Stomach (tissue), 4 donors: ENCODE measurements at regions not wholly inside any gene's neighbourhood (a gene's known extent, or its start where the extent isn't known, plus 50 kb on each side); places are given as distances from the start of the nearest gene placed in this dataset.

ENCODE experiments used
- EP300 ChIP-seq: sonication (generic); formaldehyde crosslinking; IDR thresholded peaks from one replicate; pipeline ENCODE4 v1.6.1; 2017; ENCODE audit warnings: antibody characterized with exemption
- POLR2A ChIP-seq, 4 donors: fragments of 450-650 bp; IDR thresholded peaks; one replicate each; pipeline ENCODE4 v1.6.1; 2016; ENCODE audit warnings: antibody characterized with exemption in 4 of 4, control low read depth in 2 of 4, mild to moderate bottlenecking in 1 of 4, moderate library complexity in 1 of 4
- POLR2AphosphoS5 ChIP-seq, 3 donors: sonication (generic); formaldehyde crosslinking; IDR thresholded peaks; one replicate each; pipeline ENCODE4 v1.6.1; 2016; ENCODE audit warnings: antibody characterized with exemption in 3 of 3
- TF ChIP-seq, protein P1 (sequence below), 7 experiments: fragments of 450-650 bp in 4 of 7; fragments of 200-600 bp in 3 of 7; sonication (generic) in 3 of 7; IDR thresholded peaks; one replicate each; pipeline ENCODE4 v1.5.1; 2016 to 2019; ENCODE audit warnings: antibody characterized with exemption in 7 of 7, control low read depth in 2 of 7, mild to moderate bottlenecking in 1 of 7

DNA sequence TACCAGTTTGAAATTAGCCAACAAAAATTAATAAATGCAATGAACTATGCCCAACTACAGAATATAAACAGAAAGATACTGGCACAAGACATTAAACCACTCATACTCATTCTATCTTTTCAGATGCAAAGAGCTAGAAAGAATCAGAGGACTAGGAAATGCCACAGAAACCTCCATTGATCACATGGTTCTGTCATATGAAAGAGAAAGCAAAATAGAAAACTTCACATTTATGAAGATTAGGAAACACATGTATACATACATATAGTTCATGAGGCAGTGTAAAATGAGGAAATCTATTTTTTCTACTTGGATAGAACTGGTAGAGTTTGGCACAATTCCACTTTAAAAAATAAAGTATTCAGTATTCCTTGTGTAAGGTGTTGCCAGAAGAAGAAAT is 275.1 kb upstream of the PTGER4 start:
- TF ChIP-seq POLR2AphosphoS5 (IDR thresholded peaks at IDR 0.05) (no peak), POLR2A (IDR thresholded peaks at IDR 0.05) (no peak), EP300 (no peak)
- TF ChIP-seq, protein P1, sequence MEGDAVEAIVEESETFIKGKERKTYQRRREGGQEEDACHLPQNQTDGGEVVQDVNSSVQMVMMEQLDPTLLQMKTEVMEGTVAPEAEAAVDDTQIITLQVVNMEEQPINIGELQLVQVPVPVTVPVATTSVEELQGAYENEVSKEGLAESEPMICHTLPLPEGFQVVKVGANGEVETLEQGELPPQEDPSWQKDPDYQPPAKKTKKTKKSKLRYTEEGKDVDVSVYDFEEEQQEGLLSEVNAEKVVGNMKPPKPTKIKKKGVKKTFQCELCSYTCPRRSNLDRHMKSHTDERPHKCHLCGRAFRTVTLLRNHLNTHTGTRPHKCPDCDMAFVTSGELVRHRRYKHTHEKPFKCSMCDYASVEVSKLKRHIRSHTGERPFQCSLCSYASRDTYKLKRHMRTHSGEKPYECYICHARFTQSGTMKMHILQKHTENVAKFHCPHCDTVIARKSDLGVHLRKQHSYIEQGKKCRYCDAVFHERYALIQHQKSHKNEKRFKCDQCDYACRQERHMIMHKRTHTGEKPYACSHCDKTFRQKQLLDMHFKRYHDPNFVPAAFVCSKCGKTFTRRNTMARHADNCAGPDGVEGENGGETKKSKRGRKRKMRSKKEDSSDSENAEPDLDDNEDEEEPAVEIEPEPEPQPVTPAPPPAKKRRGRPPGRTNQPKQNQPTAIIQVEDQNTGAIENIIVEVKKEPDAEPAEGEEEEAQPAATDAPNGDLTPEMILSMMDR (IDR thresholded peaks at IDR 0.05), result no peak
